Stomach smooth muscle (tissue), 2 donors: ENCODE measurements at regions not wholly inside any gene's neighbourhood (a gene's known extent, or its start where the extent isn't known, plus 50 kb on each side); places are given as distances from the start of the nearest gene placed in this dataset.

Source experiments
- H3K27ac ChIP-seq: one replicate; pipeline ENCODE4 v1.7.0; 2013; ENCODE audit warnings: mild to moderate bottlenecking, low read length, inconsistent platforms
- H3K27me3 ChIP-seq, 2 donors: one replicate each; pipeline ENCODE4 v1.7.0; 2013; ENCODE audit warnings: low read length in 2 of 2; ENCODE audit not compliant: insufficient read depth in 2 of 2, control insufficient read depth in 1 of 2
- H3K36me3 ChIP-seq, 2 donors: one replicate each; pipeline ENCODE4 v1.7.0; 2013; ENCODE audit warnings: low read length in 2 of 2; ENCODE audit not compliant: control insufficient read depth in 2 of 2, insufficient read depth in 2 of 2
- H3K4me1 ChIP-seq: one replicate; pipeline ENCODE4 v1.7.0; 2013; ENCODE audit warnings: low read length; ENCODE audit not compliant: control insufficient read depth, insufficient read depth
- H3K4me3 ChIP-seq, 2 donors: one replicate each; pipeline ENCODE4 v1.7.0; 2013; ENCODE audit warnings: low read length in 2 of 2
- H3K9ac ChIP-seq, 2 donors: one replicate each; pipeline ENCODE4 v1.7.0; 2013; ENCODE audit warnings: low read length in 2 of 2, mild to moderate bottlenecking in 1 of 2
- H3K9me3 ChIP-seq, 2 donors: one replicate each; pipeline ENCODE4 v1.7.0; 2013; ENCODE audit warnings: low read length in 2 of 2; ENCODE audit not compliant: control insufficient read depth in 2 of 2
- donor health status: healthy.
- donor health status: Pancreatic carcinoma.

DNA sequence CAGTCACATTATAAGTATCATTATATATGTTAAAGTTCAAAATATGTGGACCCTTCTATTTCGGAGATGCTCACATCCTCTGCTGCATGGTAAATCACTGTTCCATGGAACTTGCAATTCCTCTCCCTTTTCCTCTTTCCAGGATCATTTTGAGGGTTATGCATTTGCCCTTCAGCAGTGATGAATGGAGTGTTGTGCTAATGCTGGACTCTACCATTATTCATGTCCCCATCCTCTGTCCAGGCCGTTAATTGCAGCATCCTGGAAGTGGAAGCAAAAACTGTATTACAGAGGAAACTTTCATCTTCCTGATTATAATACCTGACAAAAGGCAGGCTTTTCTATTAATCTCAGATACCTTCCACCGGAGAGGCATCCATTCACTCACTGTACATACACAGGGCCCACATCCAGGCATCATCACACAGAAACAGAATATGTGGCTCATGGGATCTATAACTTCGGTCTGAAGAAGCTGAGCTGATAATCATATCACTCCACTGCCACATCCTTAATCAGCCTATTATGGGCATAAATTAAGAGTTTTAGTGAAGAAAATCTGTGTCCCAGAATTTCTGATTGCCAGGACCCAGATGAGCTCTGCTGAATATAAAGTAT lies 65.0 kb upstream of the ACO1 start:
- Histone ChIP-seq H3K27ac (no peak overlapping the region), H3K4me3 (no peak overlapping the region), H3K27me3 (no peaks in the 10 kb centered on the region), H3K36me3 (no peaks in the 10 kb centered on the region), H3K9me3 (no peaks in the 10 kb centered on the region), H3K4me1 (no peaks in the 10 kb centered on the region), H3K9ac (no peak overlapping the region)

DNA sequence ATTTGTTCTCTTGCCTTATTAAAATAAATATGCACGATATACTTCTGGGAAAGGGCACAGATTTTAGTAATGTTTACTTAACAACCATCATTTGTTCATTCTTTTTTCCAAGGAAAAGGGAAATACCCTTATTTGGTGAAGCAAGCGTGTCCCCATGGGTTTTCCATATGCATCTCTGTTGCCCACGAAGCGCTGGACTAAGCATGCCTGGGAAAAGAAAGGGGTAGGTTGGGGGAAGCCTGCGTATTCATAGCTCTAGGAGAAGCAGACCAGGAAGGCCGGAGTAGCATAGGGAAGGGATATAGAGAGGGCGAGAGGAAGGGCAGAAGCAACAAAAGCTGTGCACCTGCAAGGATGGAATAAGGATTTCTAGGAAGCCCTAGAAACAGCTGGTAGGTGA lies 61.8 kb upstream of the ACO1 start:
- H3K4me3 ChIP-seq = no peak overlapping the region
- H3K27me3 ChIP-seq = no peaks in the 10 kb centered on the region
- no peaks in the 10 kb centered on the region for H3K4me1 ChIP-seq
- no peaks in the 10 kb centered on the region for H3K9me3 ChIP-seq
- no peaks in the 10 kb centered on the region for H3K36me3 ChIP-seq
- H3K27ac ChIP-seq = no peak overlapping the region
- H3K9ac ChIP-seq = no peak overlapping the region

DNA sequence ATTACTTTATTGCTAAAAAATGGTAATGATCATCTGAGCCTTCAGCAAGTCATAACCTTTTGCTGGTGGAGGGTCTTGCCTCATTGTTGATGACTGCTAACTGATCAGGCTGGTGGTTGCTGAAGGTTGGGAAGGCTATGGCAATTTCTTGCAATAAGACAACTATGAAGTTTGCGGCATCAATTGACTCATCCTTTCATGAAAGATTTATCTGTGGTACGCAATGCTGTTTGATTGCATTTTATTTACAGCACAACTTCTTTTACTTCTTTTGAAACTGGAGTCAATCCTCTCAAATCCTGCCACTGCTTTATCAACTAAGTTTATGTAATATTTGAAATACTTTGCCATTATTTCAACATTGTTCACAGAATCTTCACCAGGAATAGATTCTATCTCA lies 58.3 kb upstream of the ACO1 start:
- H3K27me3 ChIP-seq = no peaks in the 10 kb centered on the region

GRCh38 chr9:32331240-32331639 lies 53.2 kb upstream of the ACO1 start:
- Histone ChIP-seq H3K27me3 (no peaks in the 10 kb centered on the region), H3K4me3 (no peak overlapping the region), H3K36me3 (no peaks in the 10 kb centered on the region), H3K9ac (no peak overlapping the region), H3K27ac (no peak overlapping the region), H3K9me3 (peaks cover 0 to 2% of the 10 kb centered on the region in 2 donors), H3K4me1 (no peaks in the 10 kb centered on the region)

More for the DNA sequence above, 58.3 kb upstream of the ACO1 start:
- H3K9me3 ChIP-seq = no peaks in the 10 kb centered on the region
- no peaks in the 10 kb centered on the region for H3K4me1 ChIP-seq
- H3K36me3 ChIP-seq = no peaks in the 10 kb centered on the region
- no peak overlapping the region for H3K4me3 ChIP-seq
- no peak overlapping the region for H3K9ac ChIP-seq
- H3K27ac ChIP-seq = no peak overlapping the region

DNA sequence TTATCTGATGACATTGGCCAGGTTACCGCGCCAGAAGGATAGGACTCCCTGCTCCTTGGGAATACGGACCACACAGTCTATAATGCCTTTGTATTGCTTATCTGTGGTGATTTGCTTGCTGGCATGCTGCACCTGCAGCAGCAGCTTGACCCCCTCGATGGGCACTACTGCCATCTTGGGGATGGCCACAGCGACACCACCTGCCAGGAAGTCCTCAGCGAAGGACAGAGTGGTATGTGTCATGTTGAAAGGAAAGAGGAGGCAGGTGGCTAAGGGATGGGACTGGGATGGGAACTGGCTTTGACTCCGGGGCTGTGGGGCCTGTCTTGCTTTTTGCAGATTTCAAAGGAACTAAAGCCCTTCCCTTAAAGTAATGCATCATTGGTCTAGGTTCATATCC lies 50.3 kb upstream of the ACO1 start:
- Histone ChIP-seq H3K36me3 (no peaks in the 10 kb centered on the region), H3K4me3 (no peak overlapping the region), H3K27me3 (no peaks in the 10 kb centered on the region), H3K27ac (no peak overlapping the region), H3K9ac (no peak overlapping the region), H3K4me1 (no peaks in the 10 kb centered on the region), H3K9me3 (peaks cover 0 to 2% of the 10 kb centered on the region in 2 donors)
